Stimulated activated naive CD8-positive, alpha-beta T cell treated with anti-CD3 and anti-CD28 coated beads, Interleukin-15, Interleukin-2, amounts not matched to agents 100 ng/mL and 50 ng/mL, for 24 hours (primary cell): ENCODE measurements at regions not wholly inside any gene's neighbourhood (a gene's known extent, or its start where the extent isn't known, plus 50 kb on each side); places are given as distances from the start of the nearest gene placed in this dataset.
"Not testable (repeated sequence)": the region's sequence is repeated elsewhere in the genome, so short reads cannot be mapped to it uniquely, and the experiment has no call there.

Experiments used
- H3K27ac Mint-ChIP-seq: one replicate; pipeline ENCODE4 v1.8.0; 2021; ENCODE audit warnings: mild to moderate bottlenecking, mixed read lengths
- H3K27me3 Mint-ChIP-seq: one replicate; pipeline ENCODE4 v1.8.0; 2021; ENCODE audit warnings: mixed read lengths
- H3K36me3 Mint-ChIP-seq: one replicate; pipeline ENCODE4 v1.8.0; 2021; ENCODE audit warnings: low read depth, mixed read lengths
- H3K4me1 Mint-ChIP-seq: one replicate; pipeline ENCODE4 v1.8.0; 2021; ENCODE audit warnings: low read depth, mixed read lengths
- H3K4me3 Mint-ChIP-seq: one replicate; pipeline ENCODE4 v1.8.0; 2021; ENCODE audit warnings: mild to moderate bottlenecking, mixed read lengths
- H3K9me3 Mint-ChIP-seq: one replicate; pipeline ENCODE4 v1.8.0; 2021; ENCODE audit warnings: mixed read lengths

DNA sequence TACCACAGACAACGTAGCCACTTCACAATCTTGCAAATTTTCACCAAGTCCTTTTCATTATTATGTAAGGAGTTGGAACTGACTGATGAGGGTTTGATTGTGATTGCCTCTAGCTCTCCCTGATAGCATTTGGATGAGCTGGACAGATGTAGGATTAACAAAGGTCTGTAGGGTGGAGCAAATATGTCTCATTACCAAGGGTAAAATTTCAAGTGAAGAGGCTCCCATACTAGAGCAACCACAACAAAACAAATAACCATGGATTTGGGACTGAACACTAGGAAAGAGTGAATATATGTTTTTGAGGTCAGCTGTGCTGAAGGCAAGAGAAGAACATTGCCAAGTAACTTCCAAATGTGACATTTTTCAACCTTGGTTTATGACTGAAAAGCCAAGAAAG is 281.7 kb downstream of the NEBL start:
- H3K4me1 Mint-ChIP-seq, result peaks cover 10% of the 10 kb centered on the region
- H3K4me3 Mint-ChIP-seq, result no peak overlapping the region
- no peaks in the 10 kb centered on the region for H3K27me3 Mint-ChIP-seq
- H3K27ac Mint-ChIP-seq, result no peak overlapping the region
- no peaks in the 10 kb centered on the region for H3K36me3 Mint-ChIP-seq
- H3K9me3 Mint-ChIP-seq, result peaks cover 6% of the 10 kb centered on the region

DNA sequence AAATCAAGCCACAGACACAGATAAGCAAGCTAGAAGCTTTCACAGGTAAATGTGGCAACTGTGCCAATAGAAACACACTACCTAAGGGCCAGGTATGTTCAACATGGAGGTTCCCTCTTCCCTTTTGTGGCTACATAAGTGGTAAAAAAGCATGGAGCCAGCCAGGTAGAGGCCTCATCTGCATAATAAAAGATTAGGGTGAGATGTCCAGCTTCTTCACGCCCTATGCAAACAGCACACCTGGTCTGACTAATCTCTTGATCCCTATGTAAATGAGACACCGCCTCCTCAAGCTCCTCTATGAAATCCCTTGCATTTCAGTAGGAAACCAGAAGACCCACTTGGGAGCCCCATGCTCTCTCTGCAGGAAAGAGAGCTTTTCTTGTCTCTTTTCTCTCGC is 282.2 kb downstream of the NEBL start:
- Mint-ChIP-seq H3K27ac (no peak overlapping the region), H3K4me3 (no peak overlapping the region), H3K9me3 (peaks cover 6% of the 10 kb centered on the region), H3K4me1 (peaks cover 10% of the 10 kb centered on the region), H3K27me3 (no peaks in the 10 kb centered on the region), H3K36me3 (no peaks in the 10 kb centered on the region)

DNA sequence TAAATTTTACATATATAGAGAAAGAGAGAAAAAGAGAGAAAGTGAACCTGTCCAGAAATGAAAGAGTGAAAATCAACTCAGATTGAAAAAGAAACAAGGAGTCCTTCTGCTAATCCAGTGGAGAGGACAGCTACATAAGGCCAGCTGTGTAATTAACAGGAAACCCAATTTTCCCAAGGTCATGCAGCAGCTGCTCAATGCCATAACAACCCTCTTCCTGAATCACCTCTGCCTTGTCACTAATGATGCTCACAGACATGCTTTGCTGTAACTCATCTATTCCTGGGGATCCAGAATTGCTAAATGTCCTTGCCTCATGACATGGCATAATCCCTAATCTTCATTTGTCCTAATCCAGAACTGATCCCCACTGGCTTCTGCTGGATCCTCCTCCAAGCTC is 288.6 kb downstream of the NEBL start:
- Mint-ChIP-seq H3K27me3 (no peaks in the 10 kb centered on the region), H3K36me3 (no peaks in the 10 kb centered on the region), H3K9me3 (peaks cover 6% of the 10 kb centered on the region), H3K4me3 (no peak overlapping the region), H3K4me1 (no peaks in the 10 kb centered on the region), H3K27ac (no peak overlapping the region)

DNA sequence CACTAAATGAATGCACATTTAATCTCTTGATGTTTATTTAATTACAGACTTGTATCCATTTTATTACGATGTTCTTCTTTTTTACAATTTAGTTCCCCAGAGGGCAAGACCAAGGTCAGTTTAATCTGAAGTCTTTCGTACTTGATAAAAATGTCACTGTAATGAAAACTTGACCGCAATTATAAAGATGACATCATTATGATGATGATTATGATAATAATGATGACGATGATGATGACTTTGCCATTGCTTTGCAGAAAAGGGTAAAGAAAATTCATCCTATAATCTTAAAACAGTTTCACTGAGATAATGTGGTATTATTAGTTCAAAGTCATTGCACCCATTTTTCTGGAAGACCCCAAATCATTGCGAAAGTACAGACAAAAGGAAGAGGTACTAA is 290.1 kb downstream of the NEBL start:
- peaks cover 10% of the 10 kb centered on the region for H3K9me3 Mint-ChIP-seq
- H3K4me1 Mint-ChIP-seq, result no peaks in the 10 kb centered on the region
- no peaks in the 10 kb centered on the region for H3K36me3 Mint-ChIP-seq
- no peak overlapping the region for H3K4me3 Mint-ChIP-seq
- no peaks in the 10 kb centered on the region for H3K27me3 Mint-ChIP-seq
- H3K27ac Mint-ChIP-seq, result no peak overlapping the region

DNA sequence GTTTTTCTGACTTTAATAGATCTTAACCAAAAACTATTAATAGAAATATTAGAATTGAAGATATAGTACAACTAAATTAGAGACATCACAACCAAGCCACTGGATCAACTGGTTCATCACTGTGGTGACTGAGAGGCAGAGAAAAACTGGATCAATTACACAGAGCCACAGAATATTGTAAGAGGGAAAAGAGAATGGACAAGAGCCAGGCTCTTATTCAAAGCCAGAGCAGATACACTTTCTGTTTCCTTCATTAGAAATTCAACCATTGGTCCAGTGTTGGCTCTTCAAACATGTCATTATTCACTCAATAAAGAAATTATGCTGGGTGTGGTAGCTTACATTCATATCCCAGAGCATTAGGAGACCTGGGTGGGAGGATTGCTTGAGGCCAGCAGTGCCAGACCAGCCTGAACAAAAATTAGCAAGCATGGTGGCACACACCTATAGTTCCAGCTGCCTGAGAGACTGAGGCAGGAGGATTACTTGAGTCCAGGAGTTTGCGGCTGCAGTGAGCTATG is 295.1 kb downstream of the NEBL start:
- Mint-ChIP-seq H3K4me3 (no peak overlapping the region), H3K9me3 (peaks cover 8% of the 10 kb centered on the region), H3K27me3 (no peaks in the 10 kb centered on the region), H3K4me1 (no peaks in the 10 kb centered on the region), H3K36me3 (no peaks in the 10 kb centered on the region), H3K27ac (no peak overlapping the region)

DNA sequence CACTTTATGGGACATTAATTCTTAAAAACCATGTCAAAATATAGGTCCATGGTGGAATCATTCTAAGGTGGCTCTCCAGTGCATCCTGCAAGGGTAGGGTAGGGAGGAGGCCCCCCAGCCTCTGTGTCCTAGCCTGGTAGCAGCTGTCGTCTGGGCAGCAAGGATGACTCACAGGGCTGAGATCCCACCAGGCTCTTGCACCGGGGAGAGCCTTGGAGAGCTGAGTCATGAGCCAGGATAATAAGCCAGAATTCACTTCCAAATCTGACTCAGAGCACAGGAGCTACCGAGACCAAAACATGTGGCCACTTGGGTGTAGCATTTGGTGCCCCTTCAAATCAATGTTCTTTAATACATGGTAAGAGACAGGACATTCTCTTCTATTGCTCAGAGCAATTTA is 298.5 kb downstream of the NEBL start:
- no peak overlapping the region for H3K4me3 Mint-ChIP-seq
- H3K27me3 Mint-ChIP-seq, result no peaks in the 10 kb centered on the region
- H3K36me3 Mint-ChIP-seq, result no peaks in the 10 kb centered on the region
- no peaks in the 10 kb centered on the region for H3K4me1 Mint-ChIP-seq
- H3K9me3 Mint-ChIP-seq, result peaks cover 4% of the 10 kb centered on the region
- H3K27ac Mint-ChIP-seq, result no peak overlapping the region

DNA sequence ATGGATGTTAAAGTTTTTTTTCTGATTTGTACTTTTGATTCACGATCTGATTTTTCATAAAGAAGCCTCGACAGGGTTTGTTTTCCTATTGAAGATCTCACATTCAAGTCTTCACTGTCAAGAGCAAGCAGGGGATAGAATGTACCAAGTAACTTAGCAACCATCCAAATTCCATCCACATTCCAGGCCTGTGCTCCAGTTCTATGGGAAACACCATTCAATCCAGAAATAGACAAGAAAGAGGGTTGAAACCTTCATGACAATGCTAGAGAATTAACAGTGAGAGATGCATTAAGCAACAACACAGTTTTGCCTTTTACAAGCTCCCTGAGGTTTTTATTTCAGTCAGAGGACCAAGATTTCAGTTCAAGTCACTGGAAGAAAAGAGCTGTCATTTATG is 300.2 kb downstream of the NEBL start:
- no peaks in the 10 kb centered on the region for H3K36me3 Mint-ChIP-seq
- no peak overlapping the region for H3K27ac Mint-ChIP-seq
- H3K9me3 Mint-ChIP-seq, result no peaks in the 10 kb centered on the region
- no peaks in the 10 kb centered on the region for H3K4me1 Mint-ChIP-seq
- no peak overlapping the region for H3K4me3 Mint-ChIP-seq
- no peaks in the 10 kb centered on the region for H3K27me3 Mint-ChIP-seq

DNA sequence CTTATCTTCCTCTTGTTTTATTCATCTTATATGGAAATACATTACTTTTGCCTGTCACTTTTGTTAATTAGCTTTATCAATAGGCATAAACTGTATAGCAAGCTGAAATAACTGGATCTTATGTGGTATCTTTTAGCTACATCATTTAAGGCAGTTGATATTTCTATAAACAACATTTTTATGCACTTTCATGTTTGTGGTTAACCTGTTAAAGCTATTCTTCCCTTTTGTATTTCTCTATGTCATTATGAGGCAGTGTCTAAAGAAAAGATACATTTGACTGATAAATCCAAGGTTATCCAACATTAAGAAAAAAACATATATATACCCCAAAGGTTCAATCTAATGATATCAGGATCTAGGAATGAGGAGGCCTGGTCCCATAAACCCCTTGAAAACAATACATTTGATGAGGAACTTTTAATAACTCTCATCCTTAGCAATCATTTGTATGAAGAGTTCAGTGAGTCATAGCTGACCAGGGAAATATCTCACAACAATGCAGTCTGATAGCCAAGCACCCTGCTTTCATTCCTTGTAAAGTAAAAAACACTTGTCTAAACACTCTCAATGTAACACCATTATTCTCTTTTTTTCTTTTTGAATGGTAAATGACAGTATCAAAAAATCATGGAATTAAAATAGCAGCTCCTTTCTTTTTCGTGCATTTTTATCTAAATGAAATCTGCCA is 300.9 kb downstream of the NEBL start:
- Mint-ChIP-seq H3K27ac (no peak overlapping the region), H3K4me1 (no peaks in the 10 kb centered on the region), H3K36me3 (no peaks in the 10 kb centered on the region), H3K4me3 (no peak overlapping the region), H3K27me3 (no peaks in the 10 kb centered on the region), H3K9me3 (no peaks in the 10 kb centered on the region)

DNA sequence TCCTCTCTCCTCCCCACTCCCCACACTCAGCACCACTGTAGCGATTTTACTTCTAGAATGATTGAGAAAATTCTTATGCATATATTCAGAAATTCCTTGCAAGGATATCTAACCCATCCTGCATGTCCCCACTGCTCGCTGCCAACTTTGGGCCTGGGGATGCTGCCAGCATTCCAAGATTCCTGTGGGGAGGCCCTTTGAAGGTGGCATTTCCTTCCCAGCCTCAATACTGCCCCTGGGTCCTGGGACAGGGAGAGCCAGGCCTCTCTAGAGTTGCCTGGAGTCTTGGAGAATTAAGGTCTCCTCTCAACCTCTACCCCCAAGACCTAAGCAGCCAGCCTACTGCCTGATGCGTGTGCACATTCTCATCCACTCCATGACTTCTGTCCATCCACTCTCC is 303.5 kb downstream of the NEBL start:
- no peak overlapping the region for H3K27ac Mint-ChIP-seq
- no peaks in the 10 kb centered on the region for H3K4me1 Mint-ChIP-seq
- H3K27me3 Mint-ChIP-seq, result no peaks in the 10 kb centered on the region
- H3K36me3 Mint-ChIP-seq, result no peaks in the 10 kb centered on the region
- no peak overlapping the region for H3K4me3 Mint-ChIP-seq
- peaks cover 6% of the 10 kb centered on the region for H3K9me3 Mint-ChIP-seq

DNA sequence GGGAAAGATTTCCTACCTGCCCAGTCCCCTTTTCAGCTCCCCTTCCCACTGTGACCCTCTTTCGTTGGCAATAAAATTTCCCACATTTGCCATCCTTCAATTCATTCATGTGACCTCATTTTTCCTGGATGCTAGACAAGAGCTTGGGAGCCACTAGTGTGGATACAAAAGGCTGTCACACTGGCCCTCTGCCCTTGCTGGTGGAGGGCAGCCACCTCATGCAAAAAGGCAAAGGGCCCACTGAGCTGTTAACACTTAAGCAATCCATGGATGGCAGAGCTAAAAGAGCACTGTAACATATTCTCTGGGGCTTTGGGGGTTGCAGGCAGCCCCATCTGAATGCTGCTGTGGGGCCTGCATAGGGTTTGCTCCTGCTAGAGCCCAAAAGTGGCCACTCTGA is 315.1 kb downstream of the NEBL start:
- H3K27me3 Mint-ChIP-seq, result no peaks in the 10 kb centered on the region
- no peaks in the 10 kb centered on the region for H3K4me1 Mint-ChIP-seq
- H3K9me3 Mint-ChIP-seq, result peaks cover 22% of the 10 kb centered on the region
- H3K36me3 Mint-ChIP-seq, result no peaks in the 10 kb centered on the region
- H3K4me3 Mint-ChIP-seq, result no peak overlapping the region
- H3K27ac Mint-ChIP-seq, result no peak overlapping the region

DNA sequence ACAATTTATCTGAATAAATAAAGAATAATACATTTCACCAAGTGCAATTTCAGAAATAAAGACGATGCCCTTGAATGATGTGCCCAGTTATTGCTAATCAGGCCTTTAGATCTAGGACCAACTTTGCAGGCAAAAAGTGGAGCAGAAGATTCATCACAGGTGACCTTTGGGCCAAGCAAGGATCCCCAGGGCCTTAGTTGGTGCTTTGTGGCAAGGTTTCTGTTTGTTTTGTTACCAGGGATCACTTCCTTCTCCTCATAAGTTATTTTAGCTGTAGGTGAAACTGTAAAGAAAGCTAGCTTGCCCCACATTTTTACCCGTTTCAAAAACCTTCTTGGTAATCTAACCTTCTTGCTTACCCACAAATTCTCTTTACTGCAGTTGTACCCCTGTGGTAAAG is 323.2 kb downstream of the NEBL start:
- H3K27me3 Mint-ChIP-seq, result no peaks in the 10 kb centered on the region
- no peaks in the 10 kb centered on the region for H3K9me3 Mint-ChIP-seq
- H3K27ac Mint-ChIP-seq, result no peak overlapping the region
- H3K4me3 Mint-ChIP-seq, result no peak overlapping the region
- H3K36me3 Mint-ChIP-seq, result no peaks in the 10 kb centered on the region
- no peaks in the 10 kb centered on the region for H3K4me1 Mint-ChIP-seq

DNA sequence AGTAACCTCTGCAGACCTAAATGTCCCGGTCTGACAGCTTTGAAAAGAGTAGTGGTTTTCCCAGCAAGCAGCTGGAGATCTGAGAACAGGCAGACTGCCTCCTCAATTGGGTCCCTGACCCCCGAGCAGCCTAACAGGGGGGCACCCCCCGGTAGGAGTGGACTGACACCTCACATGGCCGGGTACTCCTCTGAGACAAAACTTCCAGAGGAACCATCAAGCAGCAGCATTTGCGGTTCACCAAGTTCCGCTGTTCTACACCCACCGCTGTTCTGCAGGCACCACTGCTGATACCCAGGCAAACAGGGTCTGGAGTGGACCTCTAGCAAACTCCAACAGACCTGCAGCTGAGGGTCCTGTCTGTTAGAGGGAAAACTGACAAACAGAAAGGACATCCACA is 341.1 kb downstream of the NEBL start:
- H3K27me3 Mint-ChIP-seq, H3K36me3 Mint-ChIP-seq, H3K27ac Mint-ChIP-seq, H3K4me1 Mint-ChIP-seq, H3K4me3 Mint-ChIP-seq, H3K9me3 Mint-ChIP-seq: not testable (repeated sequence)

DNA sequence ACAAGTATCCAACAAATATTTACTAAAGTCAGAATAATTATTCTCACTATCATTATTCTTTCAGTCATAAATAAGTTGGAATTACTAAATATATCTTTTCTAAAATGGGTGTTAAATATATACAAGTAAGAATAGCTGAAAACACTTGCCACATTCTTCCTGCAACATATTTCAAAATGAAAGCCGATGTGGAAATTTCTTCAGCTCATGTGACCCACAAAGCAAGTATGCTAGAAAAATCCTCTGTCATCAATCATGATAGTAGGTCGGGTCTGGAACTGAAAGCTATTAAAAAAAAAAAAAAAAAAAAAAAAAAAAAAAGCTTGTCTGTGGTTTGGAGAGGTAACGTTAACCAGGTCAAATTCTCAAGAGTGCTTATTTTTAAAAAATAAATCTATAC is 344.7 kb downstream of the NEBL start:
- Mint-ChIP-seq H3K4me1 (no peaks in the 10 kb centered on the region), H3K4me3 (no peak overlapping the region), H3K9me3 (peaks cover 9% of the 10 kb centered on the region), H3K27ac (no peak overlapping the region), H3K36me3 (no peaks in the 10 kb centered on the region), H3K27me3 (no peaks in the 10 kb centered on the region)

DNA sequence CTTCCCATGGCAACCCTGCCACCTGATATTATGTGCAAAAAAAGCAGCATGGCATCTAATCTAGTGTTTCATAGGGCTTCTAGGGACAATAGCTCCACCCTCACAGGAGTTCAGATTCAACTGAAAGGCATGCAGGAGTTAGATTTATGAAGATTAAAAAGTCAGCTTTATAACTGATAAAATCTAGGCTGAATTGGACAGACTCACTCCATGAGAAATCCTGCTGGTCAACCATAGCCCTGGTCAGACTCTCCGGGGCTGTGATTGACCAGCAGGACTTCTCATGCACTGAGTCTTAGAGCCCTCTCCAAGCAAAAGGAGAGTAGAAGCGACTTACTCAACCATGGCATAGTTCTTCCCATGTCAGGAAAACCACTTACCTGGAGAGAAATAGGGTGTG is 345.4 kb downstream of the NEBL start:
- Mint-ChIP-seq H3K9me3 (peaks cover 14% of the 10 kb centered on the region), H3K27ac (no peak overlapping the region), H3K36me3 (no peaks in the 10 kb centered on the region), H3K4me1 (no peaks in the 10 kb centered on the region), H3K27me3 (no peaks in the 10 kb centered on the region), H3K4me3 (no peak overlapping the region)

DNA sequence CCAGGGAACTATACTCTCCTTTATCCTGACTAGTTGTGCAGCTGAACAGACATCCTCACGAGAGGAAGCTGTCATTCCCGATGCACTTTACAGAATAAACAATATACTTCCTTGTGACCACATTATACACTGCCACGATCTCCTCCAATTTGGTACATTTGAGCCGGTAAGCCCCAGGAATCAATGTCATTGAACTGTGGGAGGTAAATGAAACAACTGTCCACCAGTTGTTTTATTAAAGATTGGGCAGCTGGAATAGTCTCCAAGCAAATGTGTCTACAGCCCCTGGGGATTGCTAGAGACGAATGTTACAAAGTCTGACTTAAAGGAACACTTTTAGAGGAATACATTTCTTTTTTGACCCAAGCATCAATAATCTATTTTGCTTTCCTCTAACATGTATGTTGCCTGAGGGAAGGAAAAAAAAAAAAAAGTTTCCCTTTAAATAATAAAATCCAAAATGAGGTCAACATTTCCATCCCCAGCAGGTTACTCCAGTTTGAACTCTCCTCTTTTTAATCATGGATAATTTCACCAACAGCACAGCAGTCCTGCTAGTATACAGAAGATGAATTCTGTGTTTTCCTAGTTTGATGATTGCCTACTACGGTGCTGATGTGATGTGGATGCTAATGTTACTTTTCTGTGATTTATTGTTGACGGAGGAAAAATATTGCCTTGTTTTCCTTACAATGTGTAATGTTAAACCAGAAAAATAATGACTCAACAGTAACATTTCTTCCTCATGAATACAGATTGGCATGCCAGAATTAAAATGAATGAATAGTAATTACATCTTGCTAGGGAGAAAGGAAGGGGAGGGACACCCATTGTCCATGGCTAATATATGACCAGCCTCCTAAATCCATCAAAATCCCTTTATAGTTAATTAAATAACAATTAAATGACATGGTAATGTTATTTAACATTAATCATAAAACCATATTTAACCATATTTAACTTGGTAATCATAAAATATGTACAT is 360.9 kb downstream of the NEBL start:
- no peak overlapping the region for H3K4me3 Mint-ChIP-seq
- no peaks in the 10 kb centered on the region for H3K27me3 Mint-ChIP-seq
- H3K4me1 Mint-ChIP-seq, result no peaks in the 10 kb centered on the region
- peaks cover 6% of the 10 kb centered on the region for H3K9me3 Mint-ChIP-seq
- H3K27ac Mint-ChIP-seq, result no peak overlapping the region
- H3K36me3 Mint-ChIP-seq, result no peaks in the 10 kb centered on the region
